ENCODE measurements at regions not wholly inside any gene's neighbourhood (a gene's known extent, or its start where the extent isn't known, plus 50 kb on each side); places are given as distances from the start of the nearest gene placed in this dataset.

DNA sequence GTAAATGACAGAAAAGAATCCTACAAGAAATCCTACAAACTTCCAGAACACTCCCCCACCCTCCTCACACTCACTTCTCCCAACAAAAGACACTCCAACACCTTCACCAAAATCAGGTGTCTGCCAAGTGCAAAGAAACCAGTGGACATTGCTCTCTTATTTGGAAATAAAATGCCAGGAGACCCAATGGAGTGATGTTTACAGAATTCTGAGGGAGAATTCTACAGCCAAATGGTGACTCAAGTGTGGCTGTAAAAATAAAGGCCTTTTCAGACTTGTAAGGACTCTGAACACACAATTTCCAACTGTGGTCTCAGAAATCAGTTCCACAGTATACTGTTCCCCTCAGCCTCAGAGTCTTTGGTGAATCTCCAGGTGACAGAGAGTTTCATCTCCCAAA, 109.6 kb upstream of the CARMIL1 start:
- no peak overlapping the region for H3K27ac ChIP-seq
- TF ChIP-seq, protein P1, sequence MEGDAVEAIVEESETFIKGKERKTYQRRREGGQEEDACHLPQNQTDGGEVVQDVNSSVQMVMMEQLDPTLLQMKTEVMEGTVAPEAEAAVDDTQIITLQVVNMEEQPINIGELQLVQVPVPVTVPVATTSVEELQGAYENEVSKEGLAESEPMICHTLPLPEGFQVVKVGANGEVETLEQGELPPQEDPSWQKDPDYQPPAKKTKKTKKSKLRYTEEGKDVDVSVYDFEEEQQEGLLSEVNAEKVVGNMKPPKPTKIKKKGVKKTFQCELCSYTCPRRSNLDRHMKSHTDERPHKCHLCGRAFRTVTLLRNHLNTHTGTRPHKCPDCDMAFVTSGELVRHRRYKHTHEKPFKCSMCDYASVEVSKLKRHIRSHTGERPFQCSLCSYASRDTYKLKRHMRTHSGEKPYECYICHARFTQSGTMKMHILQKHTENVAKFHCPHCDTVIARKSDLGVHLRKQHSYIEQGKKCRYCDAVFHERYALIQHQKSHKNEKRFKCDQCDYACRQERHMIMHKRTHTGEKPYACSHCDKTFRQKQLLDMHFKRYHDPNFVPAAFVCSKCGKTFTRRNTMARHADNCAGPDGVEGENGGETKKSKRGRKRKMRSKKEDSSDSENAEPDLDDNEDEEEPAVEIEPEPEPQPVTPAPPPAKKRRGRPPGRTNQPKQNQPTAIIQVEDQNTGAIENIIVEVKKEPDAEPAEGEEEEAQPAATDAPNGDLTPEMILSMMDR (conservative IDR thresholded peaks at IDR 0.05) = no peak

DNA sequence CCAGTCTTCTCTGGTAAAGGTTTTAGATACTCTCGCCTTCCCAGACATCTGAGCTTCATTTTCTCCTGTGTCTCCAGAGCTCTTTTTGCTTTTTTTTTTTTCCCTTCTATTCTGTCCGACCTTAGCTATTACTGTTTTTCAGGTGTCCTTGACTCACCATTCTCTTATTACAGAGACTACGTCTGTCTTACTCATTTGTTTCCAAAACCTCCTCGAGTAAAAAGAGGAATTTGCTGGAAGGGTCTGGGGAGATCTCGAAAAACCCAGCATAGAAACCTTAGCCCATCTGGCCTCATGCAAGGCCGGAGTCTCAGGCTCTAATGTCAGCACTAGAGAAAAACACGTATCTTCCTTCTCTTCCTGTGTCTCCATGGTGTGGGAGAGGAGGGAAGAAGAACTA, 109.2 kb upstream of the CARMIL1 start:
- no peak overlapping the region for H3K27ac ChIP-seq
- TF ChIP-seq, protein P1 (conservative IDR thresholded peaks at IDR 0.05) = no peak

DNA sequence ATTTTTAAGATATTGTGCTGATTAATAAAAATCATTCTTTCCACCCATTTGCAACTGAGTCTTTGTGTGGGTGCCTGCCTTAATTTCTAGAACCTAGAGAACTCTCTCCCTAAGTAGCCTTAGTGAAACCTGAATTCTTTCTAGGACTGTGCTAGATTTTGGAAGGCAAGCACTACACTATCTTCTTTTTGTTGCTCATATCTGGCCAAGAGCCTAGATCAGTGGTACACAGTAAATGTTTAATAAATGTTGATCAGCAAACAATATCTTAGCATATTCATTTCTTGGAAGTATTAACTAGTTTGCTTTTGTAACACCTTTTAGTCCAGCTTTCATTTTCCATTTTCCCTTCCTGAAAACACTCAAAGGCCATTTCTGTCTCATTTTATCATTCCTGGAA, 108.5 kb upstream of the CARMIL1 start:
- TF ChIP-seq, protein P1 (conservative IDR thresholded peaks at IDR 0.05) = no peak
- no peak overlapping the region for H3K27ac ChIP-seq

DNA sequence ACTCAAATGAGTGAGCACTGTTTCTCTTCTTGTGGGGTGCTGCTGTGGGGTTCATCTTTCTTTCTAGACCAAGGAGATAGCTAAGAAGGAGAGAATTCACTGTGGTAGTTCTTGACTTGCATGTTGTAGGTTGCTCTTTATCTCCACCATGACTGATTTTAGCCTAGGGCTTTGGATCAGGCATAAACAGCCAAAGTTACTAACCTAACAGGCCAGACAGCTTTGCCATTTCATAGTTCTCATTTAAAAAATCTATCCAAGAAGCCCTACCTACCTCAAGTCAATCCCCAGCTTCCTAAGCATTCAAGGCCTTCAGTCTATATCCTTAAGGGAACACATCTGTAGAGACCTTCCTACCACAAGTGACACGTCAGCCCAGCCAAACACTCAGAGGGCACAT, 107.9 kb upstream of the CARMIL1 start:
- no peak overlapping the region for H3K27ac ChIP-seq
- TF ChIP-seq, protein P1 (conservative IDR thresholded peaks at IDR 0.05) = no peak

DNA sequence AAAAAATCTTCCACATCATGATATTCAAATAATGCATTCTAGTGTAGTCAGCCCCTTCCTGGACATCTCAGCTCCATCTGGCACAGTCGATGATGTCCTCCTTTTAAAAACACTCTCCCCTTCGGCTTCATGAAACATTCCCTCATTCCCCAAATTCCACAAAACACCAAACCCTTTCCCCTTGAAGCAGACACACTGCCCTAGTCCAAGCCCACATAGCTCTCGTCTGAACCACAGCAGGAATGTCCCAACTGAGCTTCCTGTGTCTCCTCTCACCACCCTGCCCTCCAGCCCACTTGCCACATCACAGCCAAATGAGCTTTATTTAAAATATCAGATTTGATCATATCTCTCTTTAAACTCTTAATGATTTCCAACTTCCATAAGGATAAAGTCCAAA, 106.4 kb upstream of the CARMIL1 start:
- no peak overlapping the region for H3K27ac ChIP-seq
- TF ChIP-seq, protein P1 (conservative IDR thresholded peaks at IDR 0.05) = no peak

DNA sequence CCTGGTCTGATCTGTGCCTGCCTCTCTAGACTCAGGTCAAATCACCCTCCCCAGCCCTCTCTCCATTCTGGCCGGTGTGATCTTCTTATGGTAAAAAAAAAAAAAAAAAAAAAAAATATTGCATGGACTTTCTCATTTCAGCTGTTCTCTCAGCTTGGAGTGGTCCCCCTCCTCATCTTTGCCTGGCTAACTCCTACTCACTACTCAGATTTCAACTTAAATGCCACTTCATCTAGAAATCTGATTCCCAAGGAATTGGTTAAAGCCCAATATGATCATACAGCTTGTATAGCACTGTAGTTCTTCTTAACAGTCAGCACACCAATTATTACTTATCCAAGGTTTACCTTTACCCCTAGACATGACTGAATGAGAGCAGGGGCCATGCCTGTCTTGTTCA, 105.9 kb upstream of the CARMIL1 start:
- TF ChIP-seq, protein P1 (conservative IDR thresholded peaks at IDR 0.05) = no peak
- H3K27ac ChIP-seq = no peak overlapping the region

DNA sequence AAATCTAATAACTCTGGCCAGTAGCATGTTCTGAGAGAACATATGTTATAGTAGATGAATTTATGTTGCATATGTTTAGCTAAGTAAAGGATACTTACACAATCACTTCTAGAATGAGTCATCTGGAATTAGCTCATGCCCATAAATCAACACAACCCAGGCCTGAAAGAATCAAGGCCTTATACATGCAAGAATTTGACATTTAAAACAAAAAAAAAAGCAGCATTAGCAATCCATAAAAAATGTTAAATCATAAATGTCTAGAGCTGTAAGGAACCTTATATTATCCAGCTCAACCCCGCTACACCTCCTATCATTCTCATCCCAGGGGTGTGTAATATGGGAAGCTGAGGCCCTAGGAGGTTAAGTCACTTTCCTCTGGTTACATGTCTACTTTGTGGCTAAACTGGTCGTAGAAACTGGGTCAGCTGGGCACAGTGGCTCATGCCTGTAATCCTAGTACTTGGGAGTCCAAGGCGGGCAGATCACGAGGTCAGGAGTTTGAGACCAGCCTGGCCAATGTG, 105.2 kb upstream of the CARMIL1 start:
- H3K27ac ChIP-seq = no peak overlapping the region
- TF ChIP-seq, protein P1 (conservative IDR thresholded peaks at IDR 0.05) = no peak

All from VCaP (cell line).